ENCODE measurements at regions not wholly inside any gene's neighbourhood (a gene's known extent, or its start where the extent isn't known, plus 50 kb on each side); places are given as distances from the start of the nearest gene placed in this dataset.

DNA sequence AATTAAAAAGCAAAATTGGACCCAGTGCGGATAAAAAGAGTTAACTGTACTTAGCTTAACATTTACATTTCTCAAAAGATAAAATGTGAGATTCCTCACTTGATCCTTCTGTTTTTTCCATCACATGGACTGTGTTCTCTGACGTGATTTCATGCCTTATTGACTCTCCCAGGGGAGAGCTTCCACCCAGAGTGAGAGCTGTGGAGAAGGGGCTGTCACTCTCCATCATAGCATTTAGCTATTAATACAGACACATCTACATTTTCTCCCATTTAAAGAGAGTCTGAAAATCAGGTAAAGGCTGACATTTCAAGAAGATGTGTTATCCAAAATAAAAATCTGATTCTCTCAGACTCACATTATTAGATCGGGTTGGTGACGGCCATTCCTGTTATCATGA, 493.8 kb downstream of the FBXO15 start:
- no peak overlapping the region for H4K91ac ChIP-seq (ENCODE audit: insufficient read length, low read depth, low read length)
- H2BK20ac ChIP-seq (ENCODE audit: low read depth, low read length, poor library complexity, severe bottlenecking): no peak overlapping the region
- Mint-ChIP-seq H3K4me1 (no peaks in the 10 kb centered on the region), H3K9me3 (no peaks in the 10 kb centered on the region), H3K27me3 (ENCODE audit: low read depth) (no peaks in the 10 kb centered on the region), H3K36me3 (ENCODE audit: insufficient read depth in 1 of 3, low read depth in 3 of 3) (no peaks in the 10 kb centered on the region), H3K4me3 (no peak overlapping the region), H3K27ac (no peak overlapping the region)
- H3K27me3 ChIP-seq (ENCODE audit: insufficient read depth, low read length): no peaks in the 10 kb centered on the region
- H3K79me2 ChIP-seq (ENCODE audit: insufficient read depth, low read length): no peaks in the 10 kb centered on the region
- no peaks in the 10 kb centered on the region for H3K23me2 ChIP-seq (ENCODE audit: insufficient read length, low read depth, low read length, poor library complexity, severe bottlenecking)
- no peak overlapping the region for H3K56ac ChIP-seq (ENCODE audit: insufficient read length, low read depth, low read length)
- WGBS (ENCODE audit: extremely low coverage, insufficient read length, low lambda C conversion rate): no CpG with 5 or more reads among the region's 4 CpGs
- no peak overlapping the region for H3K18ac ChIP-seq (ENCODE audit: insufficient read length, low read depth, low read length)
- H3K27ac ChIP-seq (ENCODE audit: insufficient read length, low read depth, low read length): no peak overlapping the region
- no peak for DNase-seq
- no peak overlapping the region for H2AFZ ChIP-seq (ENCODE audit: low read length)
- H3K79me1 ChIP-seq (ENCODE audit: insufficient read depth, low read depth, low read length, poor library complexity, severe bottlenecking): no peaks in the 10 kb centered on the region
- no peak overlapping the region for H4K8ac ChIP-seq (replicated peaks; ENCODE audit: insufficient read length, low read depth, low read length)
- H2BK15ac ChIP-seq (ENCODE audit: low read depth, low read length): no peak overlapping the region
- no peak overlapping the region for H4K5ac ChIP-seq (ENCODE audit: insufficient read length, low read depth, low read length)
- TF ChIP-seq, protein P1, sequence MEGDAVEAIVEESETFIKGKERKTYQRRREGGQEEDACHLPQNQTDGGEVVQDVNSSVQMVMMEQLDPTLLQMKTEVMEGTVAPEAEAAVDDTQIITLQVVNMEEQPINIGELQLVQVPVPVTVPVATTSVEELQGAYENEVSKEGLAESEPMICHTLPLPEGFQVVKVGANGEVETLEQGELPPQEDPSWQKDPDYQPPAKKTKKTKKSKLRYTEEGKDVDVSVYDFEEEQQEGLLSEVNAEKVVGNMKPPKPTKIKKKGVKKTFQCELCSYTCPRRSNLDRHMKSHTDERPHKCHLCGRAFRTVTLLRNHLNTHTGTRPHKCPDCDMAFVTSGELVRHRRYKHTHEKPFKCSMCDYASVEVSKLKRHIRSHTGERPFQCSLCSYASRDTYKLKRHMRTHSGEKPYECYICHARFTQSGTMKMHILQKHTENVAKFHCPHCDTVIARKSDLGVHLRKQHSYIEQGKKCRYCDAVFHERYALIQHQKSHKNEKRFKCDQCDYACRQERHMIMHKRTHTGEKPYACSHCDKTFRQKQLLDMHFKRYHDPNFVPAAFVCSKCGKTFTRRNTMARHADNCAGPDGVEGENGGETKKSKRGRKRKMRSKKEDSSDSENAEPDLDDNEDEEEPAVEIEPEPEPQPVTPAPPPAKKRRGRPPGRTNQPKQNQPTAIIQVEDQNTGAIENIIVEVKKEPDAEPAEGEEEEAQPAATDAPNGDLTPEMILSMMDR (conservative IDR thresholded peaks at IDR 0.05): no peak
- no peak overlapping the region for H2AK5ac ChIP-seq (ENCODE audit: insufficient read length, low read length)
- H3T11ph ChIP-seq (ENCODE audit: low read length): no peak overlapping the region
- H3K14ac ChIP-seq (ENCODE audit: insufficient read depth, low read length): no peak overlapping the region
- H3K4me1 ChIP-seq (ENCODE audit: insufficient read depth, low read length): no peaks in the 10 kb centered on the region
- no peak overlapping the region for H2BK12ac ChIP-seq (ENCODE audit: insufficient read length, low read depth, low read length)
- H3K4ac ChIP-seq (ENCODE audit: low read depth, low read length): no peak overlapping the region
- no peaks in the 10 kb centered on the region for H4K20me1 ChIP-seq (ENCODE audit: control insufficient read depth, insufficient read depth, insufficient read length)
- H2BK5ac ChIP-seq (ENCODE audit: insufficient read length, low read length): no peak overlapping the region
- no peak overlapping the region for H3K9ac ChIP-seq (ENCODE audit: extremely low read depth, insufficient read length, low read length)
- no peak overlapping the region for H3K4me2 ChIP-seq (ENCODE audit: insufficient read depth, insufficient read length, low read length)
- no peak overlapping the region for H3K23ac ChIP-seq (ENCODE audit: insufficient read length, low read depth, low read length)
- no peak overlapping the region for H2BK120ac ChIP-seq (ENCODE audit: low read depth, low read length, poor library complexity, severe bottlenecking)
- H3K9me3 ChIP-seq (ENCODE audit: control insufficient read depth, low read depth, low read length): no peaks in the 10 kb centered on the region

Data from H9 (cell line).